IgD-negative memory B cell (primary cell): ENCODE measurements at regions not wholly inside any gene's neighbourhood (a gene's known extent, or its start where the extent isn't known, plus 50 kb on each side); places are given as distances from the start of the nearest gene placed in this dataset.

ENCODE experiments used
- H3K27ac Mint-ChIP-seq, 3 donors: one replicate each; pipeline ENCODE4 v1.8.0; 2020 to 2022; ENCODE audit warnings: mild to moderate bottlenecking in 3 of 3, mixed read lengths in 3 of 3, moderate library complexity in 1 of 3
- H3K27me3 Mint-ChIP-seq: one replicate; pipeline ENCODE4 v1.8.0; 2021; ENCODE audit warnings: mixed read lengths
- H3K36me3 Mint-ChIP-seq: one replicate; pipeline ENCODE4 v1.8.0; 2020; ENCODE audit warnings: mild to moderate bottlenecking, mixed read lengths
- H3K4me1 Mint-ChIP-seq, 3 donors: one replicate each; pipeline ENCODE4 v1.8.0; 2020 to 2022; ENCODE audit warnings: mixed read lengths in 3 of 3, mild to moderate bottlenecking in 1 of 3
- H3K4me3 Mint-ChIP-seq, 4 donors: one replicate each; pipeline ENCODE4 v1.8.0; 2020 to 2022; ENCODE audit warnings: mild to moderate bottlenecking in 4 of 4, mixed read lengths in 4 of 4, moderate library complexity in 3 of 4
- H3K9me3 Mint-ChIP-seq, 3 donors: one replicate each; pipeline ENCODE4 v1.8.0; 2020 to 2021; ENCODE audit warnings: mixed read lengths in 3 of 3, mild to moderate bottlenecking in 1 of 3

GRCh38 chr2:60603533-60604190 is 50.2 kb upstream of the BCL11A start:
- Mint-ChIP-seq H3K27ac (no peak overlapping the region), H3K36me3 (no peaks in the 10 kb centered on the region), H3K27me3 (peaks cover 2% of the 10 kb centered on the region), H3K4me1 (peaks cover 6 to 9% (median 7%) of the 10 kb centered on the region in 3 donors), H3K4me3 (no peak overlapping the region), H3K9me3 (peaks cover 0 to 4% (median 2%) of the 10 kb centered on the region in 3 donors)

- H3K36me3 Mint-ChIP-seq, result no peaks in the 10 kb centered on the region
- H3K9me3 Mint-ChIP-seq, result peaks cover 0 to 4% (median 2%) of the 10 kb centered on the region in 3 donors
- peaks cover 2% of the 10 kb centered on the region for H3K27me3 Mint-ChIP-seq
- no peak overlapping the region for H3K4me3 Mint-ChIP-seq
- peaks cover 6 to 9% (median 7%) of the 10 kb centered on the region in 3 donors for H3K4me1 Mint-ChIP-seq
- H3K27ac Mint-ChIP-seq, result no peak overlapping the region
These were observed 51.1 kb upstream of the BCL11A start for GRCh38 chr2:60604486-60605064.

GRCh38 chr2:60605866-60606265 is 52.4 kb upstream of the BCL11A start:
- peaks cover 4% of the 10 kb centered on the region for H3K27me3 Mint-ChIP-seq
- no peaks in the 10 kb centered on the region for H3K9me3 Mint-ChIP-seq
- H3K27ac Mint-ChIP-seq, result no peak overlapping the region
- no peaks in the 10 kb centered on the region for H3K36me3 Mint-ChIP-seq
- no peak overlapping the region for H3K4me3 Mint-ChIP-seq
- peaks cover 6 to 9% (median 7%) of the 10 kb centered on the region in 3 donors for H3K4me1 Mint-ChIP-seq

GRCh38 chr2:60608679-60609078 is 55.2 kb upstream of the BCL11A start:
- Mint-ChIP-seq H3K27ac (no peak overlapping the region), H3K9me3 (no peaks in the 10 kb centered on the region), H3K4me1 (peaks cover 0 to 7% (median 3%) of the 10 kb centered on the region in 3 donors), H3K36me3 (peaks cover 2% of the 10 kb centered on the region), H3K4me3 (no peak overlapping the region), H3K27me3 (peaks cover 10% of the 10 kb centered on the region)

GRCh38 chr2:60612033-60612432 is 58.6 kb upstream of the BCL11A start:
- H3K27ac Mint-ChIP-seq, result peak overlapping the region in 1 of 3 donors; percentile 6
- no peak overlapping the region for H3K4me3 Mint-ChIP-seq
- peaks cover 10% of the 10 kb centered on the region for H3K27me3 Mint-ChIP-seq
- peaks cover 2% of the 10 kb centered on the region for H3K36me3 Mint-ChIP-seq
- no peaks in the 10 kb centered on the region for H3K9me3 Mint-ChIP-seq
- H3K4me1 Mint-ChIP-seq, result peaks cover 0 to 7% (median 3%) of the 10 kb centered on the region in 3 donors

- Mint-ChIP-seq H3K4me3 (no peak overlapping the region), H3K27ac (no peak overlapping the region), H3K4me1 (peaks cover 0 to 7% (median 3%) of the 10 kb centered on the region in 3 donors), H3K36me3 (peaks cover 2% of the 10 kb centered on the region), H3K27me3 (peaks cover 10% of the 10 kb centered on the region), H3K9me3 (no peaks in the 10 kb centered on the region)
These were observed 60.9 kb upstream of the BCL11A start for GRCh38 chr2:60614319-60614718.

GRCh38 chr2:60621688-60622429 is 68.4 kb upstream of the BCL11A start:
- Mint-ChIP-seq H3K27me3 (peaks cover 12% of the 10 kb centered on the region), H3K9me3 (no peaks in the 10 kb centered on the region), H3K36me3 (no peaks in the 10 kb centered on the region), H3K4me3 (no peak overlapping the region), H3K27ac (no peak overlapping the region), H3K4me1 (no peaks in the 10 kb centered on the region)

GRCh38 chr2:60623040-60623439 is 69.6 kb upstream of the BCL11A start:
- Mint-ChIP-seq H3K4me1 (no peaks in the 10 kb centered on the region), H3K9me3 (no peaks in the 10 kb centered on the region), H3K4me3 (no peak overlapping the region), H3K27me3 (peaks cover 14% of the 10 kb centered on the region), H3K27ac (no peak overlapping the region), H3K36me3 (no peaks in the 10 kb centered on the region)

- Mint-ChIP-seq H3K9me3 (no peaks in the 10 kb centered on the region), H3K4me3 (no peak overlapping the region), H3K36me3 (no peaks in the 10 kb centered on the region), H3K27me3 (peaks cover 11% of the 10 kb centered on the region), H3K4me1 (peaks cover 0 to 2% (median 0%) of the 10 kb centered on the region in 3 donors), H3K27ac (no peak overlapping the region)
These were observed 74.0 kb upstream of the BCL11A start for GRCh38 chr2:60627412-60627811.

GRCh38 chr2:60628026-60628425 is 74.6 kb upstream of the BCL11A start:
- peaks cover 0 to 2% (median 0%) of the 10 kb centered on the region in 3 donors for H3K4me1 Mint-ChIP-seq
- H3K36me3 Mint-ChIP-seq, result no peaks in the 10 kb centered on the region
- peaks cover 11% of the 10 kb centered on the region for H3K27me3 Mint-ChIP-seq
- no peaks in the 10 kb centered on the region for H3K9me3 Mint-ChIP-seq
- no peak overlapping the region for H3K4me3 Mint-ChIP-seq
- H3K27ac Mint-ChIP-seq, result peak overlapping the region in 1 of 3 donors; percentile 48

GRCh38 chr2:60628615-60629304 is 75.3 kb upstream of the BCL11A start:
- peaks cover 0 to 2% (median 0%) of the 10 kb centered on the region in 3 donors for H3K4me1 Mint-ChIP-seq

GRCh38 chr2:60629305-60629662 is 75.8 kb upstream of the BCL11A start:
- peaks cover 11% of the 10 kb centered on the region for H3K27me3 Mint-ChIP-seq
- H3K36me3 Mint-ChIP-seq, result no peaks in the 10 kb centered on the region
- H3K4me1 Mint-ChIP-seq, result peaks cover 0 to 2% (median 0%) of the 10 kb centered on the region in 3 donors
- H3K9me3 Mint-ChIP-seq, result no peaks in the 10 kb centered on the region
- H3K27ac Mint-ChIP-seq, result no peak overlapping the region
- H3K4me3 Mint-ChIP-seq, result no peak overlapping the region

More at GRCh38 chr2:60628615-60629304, 75.3 kb upstream of the BCL11A start:
- H3K4me3 Mint-ChIP-seq, result no peak overlapping the region
- no peak overlapping the region for H3K27ac Mint-ChIP-seq
- H3K9me3 Mint-ChIP-seq, result no peaks in the 10 kb centered on the region
- no peaks in the 10 kb centered on the region for H3K36me3 Mint-ChIP-seq
- peaks cover 11% of the 10 kb centered on the region for H3K27me3 Mint-ChIP-seq

GRCh38 chr2:60629801-60630385 is 76.4 kb upstream of the BCL11A start:
- H3K27ac Mint-ChIP-seq, result no peak overlapping the region
- H3K9me3 Mint-ChIP-seq, result no peaks in the 10 kb centered on the region
- H3K27me3 Mint-ChIP-seq, result peaks cover 7% of the 10 kb centered on the region
- no peaks in the 10 kb centered on the region for H3K36me3 Mint-ChIP-seq
- H3K4me1 Mint-ChIP-seq, result peaks cover 0 to 2% (median 0%) of the 10 kb centered on the region in 3 donors
- no peak overlapping the region for H3K4me3 Mint-ChIP-seq

- no peak overlapping the region for H3K4me3 Mint-ChIP-seq
- peaks cover 2% of the 10 kb centered on the region for H3K36me3 Mint-ChIP-seq
- no peak overlapping the region for H3K27ac Mint-ChIP-seq
- H3K9me3 Mint-ChIP-seq, result peaks cover 0 to 2% (median 0%) of the 10 kb centered on the region in 3 donors
- H3K27me3 Mint-ChIP-seq, result peaks cover 2% of the 10 kb centered on the region
- peaks cover 0 to 2% (median 0%) of the 10 kb centered on the region in 3 donors for H3K4me1 Mint-ChIP-seq
These were observed 80.2 kb upstream of the BCL11A start for GRCh38 chr2:60633615-60634014.
